Chondrocyte (in vitro differentiated cells): ENCODE measurements at regions not wholly inside any gene's neighbourhood (a gene's known extent, or its start where the extent isn't known, plus 50 kb on each side); places are given as distances from the start of the nearest gene placed in this dataset.

Experiments used
- DNase-seq: peaks from one replicate; pipeline ENCODE4 v3.0.0; 2021; ENCODE audit warnings: mixed read lengths, low spot score
- H3K27ac Mint-ChIP-seq: one replicate; pipeline ENCODE4 v1.8.0; 2021; ENCODE audit warnings: mild to moderate bottlenecking, moderate library complexity, mixed read lengths; ENCODE audit not compliant: unreplicated experiment
- H3K27me3 Mint-ChIP-seq: 2 replicates; pipeline ENCODE4 v1.8.0; 2021; ENCODE audit warnings: low read depth, mixed read lengths
- H3K36me3 Mint-ChIP-seq: 2 replicates; pipeline ENCODE4 v1.8.0; 2021; ENCODE audit warnings: low read depth, mixed read lengths
- H3K4me1 Mint-ChIP-seq: 2 replicates; pipeline ENCODE4 v1.8.0; 2021; ENCODE audit warnings: low read depth, mild to moderate bottlenecking, mixed read lengths
- H3K4me3 Mint-ChIP-seq: one replicate; pipeline ENCODE4 v1.8.0; 2021; ENCODE audit warnings: mild to moderate bottlenecking, moderate library complexity, mixed read lengths; ENCODE audit not compliant: unreplicated experiment
- H3K9me3 Mint-ChIP-seq: 2 replicates; pipeline ENCODE4 v1.8.0; 2021; ENCODE audit warnings: low read depth, mixed read lengths
- TF ChIP-seq, protein P1 (sequence below): fragments of 200-600 bp; sonication (generic); IDR thresholded peaks from 2 replicates; pipeline ENCODE4 v1.5.0; 2021; ENCODE audit warnings: antibody characterized with exemption, mild to moderate bottlenecking, moderate library complexity

DNA sequence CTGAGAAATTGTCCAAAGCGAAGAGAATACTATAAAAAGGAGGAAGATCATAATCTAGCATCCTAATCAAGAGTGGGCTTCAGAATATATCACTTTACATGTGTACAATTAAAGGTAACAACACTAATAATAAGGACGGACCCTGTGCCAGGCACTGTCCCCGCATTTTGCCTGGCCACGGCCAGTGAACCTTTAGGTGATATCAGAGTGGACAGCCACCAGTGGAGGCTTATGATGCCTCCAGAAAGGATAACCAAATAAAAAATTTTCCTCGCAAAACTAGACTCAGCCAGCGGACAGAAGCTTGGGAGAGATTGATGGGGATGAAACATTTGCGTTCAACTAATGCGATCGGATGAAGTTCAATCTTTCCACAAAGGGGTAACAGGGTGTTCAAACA lies 436.4 kb downstream of the NPHP4 start:
- Mint-ChIP-seq H3K27me3 (no peaks in the 10 kb centered on the region), H3K27ac (no peak overlapping the region), H3K36me3 (no peaks in the 10 kb centered on the region), H3K9me3 (peaks cover 31% of the 10 kb centered on the region), H3K4me3 (no peak overlapping the region), H3K4me1 (no peaks in the 10 kb centered on the region)
- no peak for DNase-seq
- TF ChIP-seq, protein P1, sequence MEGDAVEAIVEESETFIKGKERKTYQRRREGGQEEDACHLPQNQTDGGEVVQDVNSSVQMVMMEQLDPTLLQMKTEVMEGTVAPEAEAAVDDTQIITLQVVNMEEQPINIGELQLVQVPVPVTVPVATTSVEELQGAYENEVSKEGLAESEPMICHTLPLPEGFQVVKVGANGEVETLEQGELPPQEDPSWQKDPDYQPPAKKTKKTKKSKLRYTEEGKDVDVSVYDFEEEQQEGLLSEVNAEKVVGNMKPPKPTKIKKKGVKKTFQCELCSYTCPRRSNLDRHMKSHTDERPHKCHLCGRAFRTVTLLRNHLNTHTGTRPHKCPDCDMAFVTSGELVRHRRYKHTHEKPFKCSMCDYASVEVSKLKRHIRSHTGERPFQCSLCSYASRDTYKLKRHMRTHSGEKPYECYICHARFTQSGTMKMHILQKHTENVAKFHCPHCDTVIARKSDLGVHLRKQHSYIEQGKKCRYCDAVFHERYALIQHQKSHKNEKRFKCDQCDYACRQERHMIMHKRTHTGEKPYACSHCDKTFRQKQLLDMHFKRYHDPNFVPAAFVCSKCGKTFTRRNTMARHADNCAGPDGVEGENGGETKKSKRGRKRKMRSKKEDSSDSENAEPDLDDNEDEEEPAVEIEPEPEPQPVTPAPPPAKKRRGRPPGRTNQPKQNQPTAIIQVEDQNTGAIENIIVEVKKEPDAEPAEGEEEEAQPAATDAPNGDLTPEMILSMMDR, result no peak

DNA sequence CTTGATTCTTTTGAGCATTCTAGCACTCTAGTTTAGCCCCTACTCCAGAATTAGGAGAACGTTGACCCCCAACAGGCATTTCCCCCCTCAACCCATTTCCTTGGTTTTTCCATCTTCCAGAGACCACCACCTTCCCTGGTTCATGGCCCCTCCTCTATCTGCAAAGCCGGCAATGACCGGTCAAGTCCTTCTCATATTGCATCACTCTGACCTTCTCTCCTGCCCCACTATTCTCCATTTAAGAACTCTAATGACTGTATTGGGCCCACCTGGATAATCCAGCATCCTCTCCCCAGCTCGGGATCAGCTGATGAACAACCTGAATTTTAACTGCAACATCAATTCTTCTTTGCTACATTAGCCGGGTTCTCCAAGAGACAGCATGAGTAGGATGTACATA lies 437.4 kb downstream of the NPHP4 start:
- DNase-seq, result no peak
- no peak overlapping the region for H3K4me3 Mint-ChIP-seq
- H3K27ac Mint-ChIP-seq, result no peak overlapping the region
- no peaks in the 10 kb centered on the region for H3K36me3 Mint-ChIP-seq
- TF ChIP-seq, protein P1, result no peak
- peaks cover 31% of the 10 kb centered on the region for H3K9me3 Mint-ChIP-seq
- H3K27me3 Mint-ChIP-seq, result no peaks in the 10 kb centered on the region
- no peaks in the 10 kb centered on the region for H3K4me1 Mint-ChIP-seq

DNA sequence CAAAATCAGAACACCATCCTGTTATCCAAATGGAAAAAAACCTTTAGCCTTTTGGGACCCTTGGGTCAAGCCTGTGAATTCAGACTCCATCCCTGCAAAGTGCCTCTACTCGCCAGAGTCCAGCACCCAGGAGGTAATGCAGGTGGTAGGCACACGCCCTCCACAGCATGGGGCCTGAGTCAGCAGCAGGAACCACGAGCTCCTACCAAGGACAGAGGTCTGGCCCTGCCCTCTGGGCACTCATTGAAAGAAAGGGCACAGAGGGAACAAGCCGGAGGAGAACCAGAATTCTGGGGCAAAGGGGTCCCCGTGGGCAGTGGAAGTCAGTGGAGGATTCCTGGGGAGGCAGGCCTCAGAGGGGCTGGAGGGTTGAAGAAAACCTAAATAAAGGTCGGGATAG lies 438.1 kb downstream of the NPHP4 start:
- no peaks in the 10 kb centered on the region for H3K27me3 Mint-ChIP-seq
- H3K4me1 Mint-ChIP-seq, result no peaks in the 10 kb centered on the region
- no peak overlapping the region for H3K27ac Mint-ChIP-seq

DNA sequence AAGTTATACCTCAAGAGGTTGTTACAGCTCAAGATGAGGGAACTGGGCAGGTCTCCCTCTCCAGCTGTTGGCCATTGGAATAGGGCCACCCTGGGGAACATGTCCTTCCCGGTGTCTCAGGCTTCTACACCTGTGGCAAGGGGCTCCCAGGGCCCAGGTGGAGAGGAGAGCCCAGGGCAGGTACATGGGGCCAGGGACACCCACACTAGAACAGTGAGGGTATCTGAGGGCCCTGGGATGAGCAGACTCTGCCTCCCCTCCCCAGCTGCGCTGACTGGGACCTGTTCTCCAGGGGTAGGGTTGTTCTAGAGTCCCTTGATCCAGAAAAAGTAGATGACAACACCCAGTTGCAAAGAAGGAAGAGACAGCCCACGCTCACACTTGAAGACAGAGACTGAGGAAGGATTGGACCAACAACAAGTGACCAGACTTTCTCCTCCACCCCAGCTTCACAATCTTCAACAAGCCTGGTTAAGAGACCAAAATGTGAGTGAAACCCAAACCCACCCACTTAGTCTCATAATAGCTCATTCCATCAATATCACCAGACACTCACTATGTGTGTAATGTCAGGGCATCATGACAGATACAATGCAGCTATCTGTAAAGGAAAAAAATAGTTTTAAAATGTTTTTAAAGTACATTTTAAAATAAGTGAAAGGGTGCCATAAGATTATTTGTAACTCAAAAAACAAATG lies 439.3 kb downstream of the NPHP4 start:
- Mint-ChIP-seq H3K9me3 (peaks cover 30% of the 10 kb centered on the region), H3K27ac (no peak overlapping the region), H3K27me3 (no peaks in the 10 kb centered on the region), H3K36me3 (no peaks in the 10 kb centered on the region), H3K4me1 (no peaks in the 10 kb centered on the region), H3K4me3 (no peak overlapping the region)
- DNase-seq, result no peak
- TF ChIP-seq, protein P1, result no peak

More for the DNA sequence above, 438.1 kb downstream of the NPHP4 start:
- TF ChIP-seq, protein P1, result no peak
- peaks cover 35% of the 10 kb centered on the region for H3K9me3 Mint-ChIP-seq
- no peak for DNase-seq
- H3K4me3 Mint-ChIP-seq, result no peak overlapping the region
- no peaks in the 10 kb centered on the region for H3K36me3 Mint-ChIP-seq

DNA sequence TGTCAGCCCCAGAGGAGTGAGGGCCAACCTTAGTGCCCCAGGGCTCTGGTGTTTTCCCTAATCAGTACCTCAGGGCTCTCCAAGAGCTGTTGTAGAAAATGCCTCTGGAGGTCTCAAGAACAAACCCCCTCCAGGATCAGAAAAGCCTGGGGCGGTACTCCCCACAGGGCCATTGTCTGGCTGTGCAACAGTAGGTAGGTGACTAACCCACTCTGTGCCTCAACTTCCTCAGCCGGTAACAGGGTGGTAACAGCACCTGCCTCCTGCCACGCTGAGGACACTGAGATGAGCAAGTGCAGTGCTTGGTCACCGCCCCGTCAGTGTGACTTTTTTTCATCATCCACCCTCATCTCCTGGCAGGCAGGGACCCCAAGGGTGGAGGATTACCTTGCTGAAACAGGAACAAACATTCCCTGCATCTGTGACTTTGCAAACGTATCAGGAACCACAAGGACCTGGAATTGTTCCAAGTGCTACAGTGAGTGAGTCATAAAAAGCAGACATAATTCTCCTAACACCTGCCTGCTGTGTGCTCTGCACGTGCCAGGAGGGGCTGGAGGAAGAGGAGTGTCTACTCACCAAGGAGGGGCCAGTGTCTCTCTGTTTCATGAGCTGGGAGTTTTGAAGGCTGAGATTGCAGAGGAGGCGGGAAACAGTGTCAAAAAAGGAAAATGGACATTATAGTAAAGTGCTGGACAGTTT lies 440.8 kb downstream of the NPHP4 start:
- H3K36me3 Mint-ChIP-seq, result no peaks in the 10 kb centered on the region
- no peaks in the 10 kb centered on the region for H3K27me3 Mint-ChIP-seq
- no peak for DNase-seq
- no peaks in the 10 kb centered on the region for H3K4me1 Mint-ChIP-seq
- H3K4me3 Mint-ChIP-seq, result no peak overlapping the region
- peak overlapping the region; percentile 15 for H3K27ac Mint-ChIP-seq
- H3K9me3 Mint-ChIP-seq, result peaks cover 30% of the 10 kb centered on the region
- TF ChIP-seq, protein P1, result no peak
